GM23338 (cell line): ENCODE measurements at regions not wholly inside any gene's neighbourhood (a gene's known extent, or its start where the extent isn't known, plus 50 kb on each side); places are given as distances from the start of the nearest gene placed in this dataset.

ENCODE experiments used
- ATAC-seq: fragments of 200-7000 bp; cut with Tn5 transposase; 3 replicates; pipeline ENCODE4 v1.9.1; 2020
- DNase-seq: peaks from one replicate; pipeline ENCODE4 v3.0.0-alpha.2; 2015; ENCODE audit warnings: low spot score
- H2AFZ ChIP-seq: fragments of 200-600 bp; sonication (generic); 2 replicates; pipeline ENCODE4 v1.8.0; 2016; ENCODE audit warnings: antibody characterized with exemption, mild to moderate bottlenecking, moderate library complexity
- H3F3A ChIP-seq: fragments of 200-600 bp; sonication (generic); replicated peaks from 2 replicates; pipeline ENCODE4 v1.8.0; 2017; ENCODE audit warnings: antibody characterized with exemption, mixed run types, low read depth
- H3K27ac ChIP-seq: fragments of 200-600 bp; sonication (generic); 2 replicates; pipeline ENCODE4 v1.6.1; 2016; ENCODE audit warnings: low read depth
- H3K27me3 ChIP-seq: fragments of 200-600 bp; sonication (generic); 2 replicates; pipeline ENCODE4 v1.8.0; 2016; ENCODE audit warnings: mild to moderate bottlenecking, mixed run types, moderate library complexity; ENCODE audit not compliant: insufficient read depth
- H3K36me3 ChIP-seq: fragments of 200-600 bp; sonication (generic); 2 replicates; pipeline ENCODE4 v1.8.0; 2016; ENCODE audit warnings: mild to moderate bottlenecking; ENCODE audit not compliant: insufficient read depth
- H3K4me1 ChIP-seq: fragments of 200-600 bp; sonication (generic); 2 replicates; pipeline ENCODE4 v1.8.0; 2016; ENCODE audit warnings: mild to moderate bottlenecking, moderate library complexity; ENCODE audit not compliant: insufficient read depth
- H3K4me2 ChIP-seq: fragments of 200-600 bp; sonication (generic); 2 replicates; pipeline ENCODE4 v1.7.1; 2017; ENCODE audit warnings: mixed run types
- H3K4me3 ChIP-seq: fragments of 200-600 bp; sonication (generic); 2 replicates; pipeline ENCODE4 v1.6.1; 2016; ENCODE audit warnings: mixed run types
- H3K79me2 ChIP-seq: fragments of 200-600 bp; sonication (generic); replicated peaks from 2 replicates; pipeline ENCODE4 v1.8.0; 2017; ENCODE audit warnings: mild to moderate bottlenecking; ENCODE audit not compliant: insufficient read depth
- H3K9me2 ChIP-seq: fragments of 200-600 bp; sonication (generic); 2 replicates; pipeline ENCODE4 v1.8.0; 2017; ENCODE audit not compliant: insufficient read depth
- H4K20me1 ChIP-seq: fragments of 200-600 bp; sonication (generic); replicated peaks from 2 replicates; pipeline ENCODE4 v1.8.0; 2017; ENCODE audit warnings: mild to moderate bottlenecking; ENCODE audit not compliant: insufficient read depth
- H3K27ac Mint-ChIP-seq: 2 replicates; pipeline ENCODE4 v1.8.0; 2020; ENCODE audit warnings: inconsistent platforms, mild to moderate bottlenecking, moderate library complexity, mixed read lengths
- H3K27me3 Mint-ChIP-seq: 3 replicates; pipeline ENCODE4 v1.8.0; 2022; ENCODE audit warnings: low read depth, mild to moderate bottlenecking, moderate library complexity, mixed read lengths, inconsistent platforms; ENCODE audit not compliant: insufficient read depth, poor library complexity
- H3K36me3 Mint-ChIP-seq: 3 replicates; pipeline ENCODE4 v1.8.0; 2021; ENCODE audit warnings: low read depth, mild to moderate bottlenecking, inconsistent platforms, moderate library complexity, mixed read lengths
- H3K4me1 Mint-ChIP-seq: 3 replicates; pipeline ENCODE4 v1.8.0; 2020; ENCODE audit warnings: mild to moderate bottlenecking, inconsistent platforms, mixed read lengths
- H3K4me3 Mint-ChIP-seq: 3 replicates; pipeline ENCODE4 v1.8.0; 2021; ENCODE audit warnings: moderate library complexity, mild to moderate bottlenecking, inconsistent platforms, mixed read lengths
- H3K9me3 Mint-ChIP-seq: 3 replicates; pipeline ENCODE4 v1.8.0; 2020; ENCODE audit warnings: moderate library complexity, mild to moderate bottlenecking, inconsistent platforms, mixed read lengths
- CREB1 ChIP-seq: fragments of 250-450 bp; sonication (Bioruptor Pico); IDR thresholded peaks from 2 replicates; pipeline ENCODE4 v1.5.0; 2020; ENCODE audit warnings: low read depth, mild to moderate bottlenecking, moderate library complexity
- CTCF ChIP-seq, 2 experiments: fragments of 200-600 bp in 1 of 2; sonication (generic) in 1 of 2; conservative IDR thresholded peaks; 2 replicates each; pipeline versions ENCODE4 v1.5.1 to v1.6.1; 2016 to 2017; ENCODE audit warnings: antibody characterized with exemption in 2 of 2, low read depth in 2 of 2, mild to moderate bottlenecking in 2 of 2, moderate library complexity in 1 of 2
- ETS1 ChIP-seq: IDR thresholded peaks from 2 replicates; pipeline ENCODE4 v1.6.1; 2016; ENCODE audit warnings: antibody characterized with exemption
- EZH2phosphoT487 ChIP-seq: fragments of 200-600 bp; sonication (generic); IDR thresholded peaks from one replicate; pipeline ENCODE4 v1.8.1; 2018; ENCODE audit warnings: antibody characterized with exemption; ENCODE audit not compliant: unreplicated experiment
- JUNB ChIP-seq: IDR thresholded peaks from one replicate; pipeline ENCODE4 v1.6.1; 2016; ENCODE audit warnings: antibody characterized with exemption; ENCODE audit not compliant: unreplicated experiment
- NANOG ChIP-seq: IDR thresholded peaks from 2 replicates; pipeline ENCODE4 v1.6.1; 2016; ENCODE audit warnings: antibody characterized with exemption, borderline replicate concordance
- POLR2AphosphoS5 ChIP-seq: IDR thresholded peaks from 2 replicates; pipeline ENCODE4 v1.6.1; 2016; ENCODE audit warnings: antibody characterized with exemption, low read depth
- REST ChIP-seq: IDR thresholded peaks from one replicate; pipeline ENCODE4 v1.6.1; 2018; ENCODE audit warnings: antibody characterized with exemption; ENCODE audit not compliant: unreplicated experiment
- STAT1 ChIP-seq: IDR thresholded peaks from one replicate; pipeline ENCODE4 v1.6.1; 2016; ENCODE audit warnings: antibody characterized with exemption; ENCODE audit not compliant: unreplicated experiment
- ZNF114 ChIP-seq: fragments of 250-450 bp; sonication (Bioruptor Pico); IDR thresholded peaks from 2 replicates; pipeline ENCODE4 v1.5.0; 2020; ENCODE audit warnings: mild to moderate bottlenecking, moderate library complexity
- TF ChIP-seq, protein P1 (sequence below): fragments of 250-450 bp; sonication (Bioruptor Pico); IDR thresholded peaks from 2 replicates; pipeline ENCODE4 v1.5.0; 2020; ENCODE audit warnings: mild to moderate bottlenecking, moderate library complexity

DNA sequence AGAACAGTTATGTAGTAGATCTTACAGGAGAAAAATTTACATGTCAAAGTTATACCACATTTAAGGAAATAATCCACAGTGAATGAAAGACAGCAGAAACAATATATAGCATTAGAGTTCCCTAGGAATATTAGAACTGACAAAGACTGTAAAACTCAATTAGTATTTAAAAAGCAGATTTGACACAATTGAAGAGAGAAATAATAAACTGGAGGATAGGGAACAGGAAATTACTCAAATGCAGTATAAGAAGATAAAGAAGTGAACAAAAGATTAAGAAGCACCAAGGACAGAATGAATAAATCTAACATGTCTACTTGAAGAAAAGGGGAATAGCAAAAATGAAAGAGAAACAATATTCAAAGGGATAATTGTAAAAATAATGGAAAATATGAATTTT, 132.6 kb upstream of the CHRNA7 start (continued):
- TF ChIP-seq CTCF (conservative IDR thresholded peaks at IDR 0.05; ENCODE audit: low read depth in 2 of 2) = no peak

GRCh38 chr15:31901501-31901900, 128.8 kb upstream of the CHRNA7 start:
- H3K4me2 ChIP-seq = no peak overlapping the region
- TF ChIP-seq CTCF (conservative IDR thresholded peaks at IDR 0.05; ENCODE audit: low read depth in 2 of 2) (no peak), ETS1 (no peak), JUNB (no peak), STAT1 (no peak), REST (no peak), NANOG (no peak), CREB1 (CRISPR knock-in tag) (no peak), POLR2AphosphoS5 (no peak), EZH2phosphoT487 (no peak), ZNF114 (CRISPR knock-in tag) (no peak)
- TF ChIP-seq, protein P1, sequence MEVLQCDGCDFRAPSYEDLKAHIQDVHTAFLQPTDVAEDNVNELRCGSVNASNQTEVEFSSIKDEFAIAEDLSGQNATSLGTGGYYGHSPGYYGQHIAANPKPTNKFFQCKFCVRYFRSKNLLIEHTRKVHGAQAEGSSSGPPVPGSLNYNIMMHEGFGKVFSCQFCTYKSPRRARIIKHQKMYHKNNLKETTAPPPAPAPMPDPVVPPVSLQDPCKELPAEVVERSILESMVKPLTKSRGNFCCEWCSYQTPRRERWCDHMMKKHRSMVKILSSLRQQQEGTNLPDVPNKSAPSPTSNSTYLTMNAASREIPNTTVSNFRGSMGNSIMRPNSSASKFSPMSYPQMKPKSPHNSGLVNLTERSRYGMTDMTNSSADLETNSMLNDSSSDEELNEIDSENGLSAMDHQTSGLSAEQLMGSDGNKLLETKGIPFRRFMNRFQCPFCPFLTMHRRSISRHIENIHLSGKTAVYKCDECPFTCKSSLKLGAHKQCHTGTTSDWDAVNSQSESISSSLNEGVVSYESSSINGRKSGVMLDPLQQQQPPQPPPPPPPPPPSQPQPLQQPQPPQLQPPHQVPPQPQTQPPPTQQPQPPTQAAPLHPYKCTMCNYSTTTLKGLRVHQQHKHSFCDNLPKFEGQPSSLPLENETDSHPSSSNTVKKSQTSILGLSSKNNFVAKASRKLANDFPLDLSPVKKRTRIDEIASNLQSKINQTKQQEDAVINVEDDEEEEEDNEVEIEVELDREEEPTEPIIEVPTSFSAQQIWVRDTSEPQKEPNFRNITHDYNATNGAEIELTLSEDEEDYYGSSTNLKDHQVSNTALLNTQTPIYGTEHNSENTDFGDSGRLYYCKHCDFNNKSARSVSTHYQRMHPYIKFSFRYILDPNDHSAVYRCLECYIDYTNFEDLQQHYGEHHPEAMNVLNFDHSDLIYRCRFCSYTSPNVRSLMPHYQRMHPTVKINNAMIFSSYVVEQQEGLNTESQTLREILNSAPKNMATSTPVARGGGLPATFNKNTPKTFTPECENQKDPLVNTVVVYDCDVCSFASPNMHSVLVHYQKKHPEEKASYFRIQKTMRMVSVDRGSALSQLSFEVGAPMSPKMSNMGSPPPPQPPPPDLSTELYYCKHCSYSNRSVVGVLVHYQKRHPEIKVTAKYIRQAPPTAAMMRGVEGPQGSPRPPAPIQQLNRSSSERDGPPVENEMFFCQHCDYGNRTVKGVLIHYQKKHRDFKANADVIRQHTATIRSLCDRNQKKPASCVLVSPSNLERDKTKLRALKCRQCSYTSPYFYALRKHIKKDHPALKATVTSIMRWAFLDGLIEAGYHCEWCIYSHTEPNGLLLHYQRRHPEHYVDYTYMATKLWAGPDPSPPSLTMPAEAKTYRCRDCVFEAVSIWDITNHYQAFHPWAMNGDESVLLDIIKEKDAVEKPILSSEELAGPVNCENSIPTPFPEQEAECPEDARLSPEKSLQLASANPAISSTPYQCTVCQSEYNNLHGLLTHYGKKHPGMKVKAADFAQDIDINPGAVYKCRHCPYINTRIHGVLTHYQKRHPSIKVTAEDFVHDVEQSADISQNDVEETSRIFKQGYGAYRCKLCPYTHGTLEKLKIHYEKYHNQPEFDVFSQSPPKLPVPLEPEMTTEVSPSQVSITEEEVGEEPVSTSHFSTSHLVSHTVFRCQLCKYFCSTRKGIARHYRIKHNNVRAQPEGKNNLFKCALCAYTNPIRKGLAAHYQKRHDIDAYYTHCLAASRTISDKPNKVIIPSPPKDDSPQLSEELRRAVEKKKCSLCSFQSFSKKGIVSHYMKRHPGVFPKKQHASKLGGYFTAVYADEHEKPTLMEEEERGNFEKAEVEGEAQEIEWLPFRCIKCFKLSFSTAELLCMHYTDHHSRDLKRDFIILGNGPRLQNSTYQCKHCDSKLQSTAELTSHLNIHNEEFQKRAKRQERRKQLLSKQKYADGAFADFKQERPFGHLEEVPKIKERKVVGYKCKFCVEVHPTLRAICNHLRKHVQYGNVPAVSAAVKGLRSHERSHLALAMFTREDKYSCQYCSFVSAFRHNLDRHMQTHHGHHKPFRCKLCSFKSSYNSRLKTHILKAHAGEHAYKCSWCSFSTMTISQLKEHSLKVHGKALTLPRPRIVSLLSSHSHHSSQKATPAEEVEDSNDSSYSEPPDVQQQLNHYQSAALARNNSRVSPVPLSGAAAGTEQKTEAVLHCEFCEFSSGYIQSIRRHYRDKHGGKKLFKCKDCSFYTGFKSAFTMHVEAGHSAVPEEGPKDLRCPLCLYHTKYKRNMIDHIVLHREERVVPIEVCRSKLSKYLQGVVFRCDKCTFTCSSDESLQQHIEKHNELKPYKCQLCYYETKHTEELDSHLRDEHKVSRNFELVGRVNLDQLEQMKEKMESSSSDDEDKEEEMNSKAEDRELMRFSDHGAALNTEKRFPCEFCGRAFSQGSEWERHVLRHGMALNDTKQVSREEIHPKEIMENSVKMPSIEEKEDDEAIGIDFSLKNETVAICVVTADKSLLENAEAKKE (CRISPR knock-in tag) = no peak
- peaks cover 4% of the 10 kb centered on the region; the same call in 2 of the 3 replicates for H3K36me3 Mint-ChIP-seq
- H3K79me2 ChIP-seq = no peaks in the 10 kb centered on the region
- no peaks in the 10 kb centered on the region for H3K27me3 ChIP-seq
- H3K27me3 Mint-ChIP-seq = no peaks in the 10 kb centered on the region
- no peak overlapping the region for H3K4me3 ChIP-seq
- H3K9me2 ChIP-seq = no peaks in the 10 kb centered on the region
- H3K4me1 ChIP-seq = peaks cover 5% of the 10 kb centered on the region; the same call in 1 of the 2 replicates
- no peak overlapping the region for H3K27ac ChIP-seq
- no peak for ATAC-seq
- H2AFZ ChIP-seq = no peak overlapping the region
- H3K4me3 Mint-ChIP-seq = no peak overlapping the region
- peaks cover 11% of the 10 kb centered on the region for H3K4me1 Mint-ChIP-seq
- H4K20me1 ChIP-seq = no peaks in the 10 kb centered on the region
- no peak for DNase-seq
- no peak overlapping the region for H3K27ac Mint-ChIP-seq
- peaks cover 17% of the 10 kb centered on the region for H3K9me3 Mint-ChIP-seq
- H3F3A ChIP-seq = no peaks in the 10 kb centered on the region
- H3K36me3 ChIP-seq = no peaks in the 10 kb centered on the region
